DMS53 treated with DMSO at 0.1 percent for 48 hours (cell line): ENCODE measurements at regions not wholly inside any gene's neighbourhood (a gene's known extent, or its start where the extent isn't known, plus 50 kb on each side); places are given as distances from the start of the nearest gene placed in this dataset.

Source experiments
- DNase-seq: peaks from one replicate; lab custom pipeline; 2025; ENCODE audit not compliant: unreplicated experiment; lab: John Stamatoyannopoulos, UW

GRCh38 chr7:21084286-21084685 lies 297.6 kb upstream of the SP8 start:
- no peak for DNase-seq

GRCh38 chr7:21086688-21087087 lies 300.0 kb upstream of the SP8 start:
- DNase-seq: peak; percentile 51

- DNase-seq: no peak
These were observed 303.0 kb upstream of the SP8 start for GRCh38 chr7:21089653-21090052.

- DNase-seq: no peak
These were observed 306.3 kb upstream of the SP8 start for GRCh38 chr7:21092766-21093702.

- peak; percentile 47 for DNase-seq
These were observed 307.9 kb upstream of the SP8 start for GRCh38 chr7:21094589-21094988.

- no peak for DNase-seq
These were observed 312.7 kb upstream of the SP8 start for GRCh38 chr7:21099432-21099831.

- no peak for DNase-seq
These were observed 313.3 kb upstream of the SP8 start for GRCh38 chr7:21099955-21100354.

- no peak for DNase-seq
These were observed 314.9 kb upstream of the SP8 start for GRCh38 chr7:21101541-21101940.

- no peak for DNase-seq
These were observed 316.9 kb upstream of the SP8 start for GRCh38 chr7:21103426-21104123.

- DNase-seq: no peak
These were observed 317.4 kb upstream of the SP8 start for GRCh38 chr7:21104124-21104500.

GRCh38 chr7:21106296-21106732 lies 319.6 kb upstream of the SP8 start:
- DNase-seq: no peak

GRCh38 chr7:21107101-21107500 lies 320.4 kb upstream of the SP8 start:
- DNase-seq: no peak

- DNase-seq: no peak
These were observed 319.7 kb upstream of the SP4 start for GRCh38 chr7:21108182-21108581.

GRCh38 chr7:21113609-21114415 lies 314.1 kb upstream of the SP4 start:
- DNase-seq: no peak

- no peak for DNase-seq
These were observed 304.3 kb upstream of the SP4 start for GRCh38 chr7:21123586-21123985.

GRCh38 chr7:21125297-21125696 lies 302.6 kb upstream of the SP4 start:
- no peak for DNase-seq

- DNase-seq: no peak
These were observed 299.6 kb upstream of the SP4 start for GRCh38 chr7:21128062-21128817.

- DNase-seq: no peak
These were observed 296.0 kb upstream of the SP4 start for GRCh38 chr7:21131897-21132296.

GRCh38 chr7:21134631-21135030 lies 293.3 kb upstream of the SP4 start:
- DNase-seq: peak; percentile 16

- DNase-seq: no peak
These were observed 292.4 kb upstream of the SP4 start for GRCh38 chr7:21135437-21135836.

- DNase-seq: no peak
These were observed 290.2 kb upstream of the SP4 start for GRCh38 chr7:21137640-21138039.
